ENCODE measurements at regions not wholly inside any gene's neighbourhood (a gene's known extent, or its start where the extent isn't known, plus 50 kb on each side); places are given as distances from the start of the nearest gene placed in this dataset.
"Not testable (repeated sequence)": the region's sequence is repeated elsewhere in the genome, so short reads cannot be mapped to it uniquely, and the experiment has no call there.

DNA sequence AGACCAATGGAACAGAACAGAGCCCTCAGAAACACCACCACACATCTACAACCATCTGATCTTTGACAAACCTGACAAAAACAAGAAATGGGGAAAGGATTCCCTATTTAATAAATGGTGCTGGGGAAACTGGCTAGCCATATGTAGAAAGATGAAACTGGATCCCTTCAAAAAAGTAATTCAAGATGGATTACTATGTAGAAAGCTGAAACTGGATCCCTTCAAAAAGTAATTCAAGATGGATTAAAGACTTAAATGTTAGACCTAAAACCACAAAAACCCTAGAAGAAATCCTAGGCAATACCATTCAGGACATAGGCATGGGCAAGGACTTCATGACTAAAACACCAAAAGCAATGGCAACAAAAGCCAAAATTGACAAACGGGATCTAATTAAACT is 221.6 kb upstream of the EDNRA start:
- not testable (repeated sequence) for DNase-seq; H3K9ac ChIP-seq (ENCODE audit: low read length); H3K79me2 ChIP-seq (ENCODE audit: low read length); H3K36me3 ChIP-seq (ENCODE audit: insufficient read depth, low read length); H3K27me3 ChIP-seq (ENCODE audit: low read length); H3K4me3 ChIP-seq (ENCODE audit: low read length); H4K20me1 ChIP-seq (ENCODE audit: insufficient read depth, low read depth, low read length); H2AFZ ChIP-seq (ENCODE audit: low read length); H3K9me3 ChIP-seq (ENCODE audit: low read length); H3K4me1 ChIP-seq (ENCODE audit: low read length); H3K27ac ChIP-seq (ENCODE audit: low read length); H3K4me2 ChIP-seq (ENCODE audit: low read depth, low read length, poor library complexity, severe bottlenecking); H3K9me2 ChIP-seq (replicated peaks; ENCODE audit: insufficient read depth, low read length)

GRCh38 chr4:147284256-147284835 is 196.6 kb upstream of the EDNRA start:
- Histone ChIP-seq H3K36me3 (ENCODE audit: insufficient read depth, low read length) (no peaks in the 10 kb centered on the region), H2AFZ (ENCODE audit: low read length) (no peak overlapping the region), H3K9me3 (ENCODE audit: low read length) (no peaks in the 10 kb centered on the region), H3K79me2 (ENCODE audit: low read length) (no peaks in the 10 kb centered on the region), H3K4me1 (ENCODE audit: low read length) (no peaks in the 10 kb centered on the region), H3K27ac (ENCODE audit: low read length) (no peak overlapping the region), H3K9ac (ENCODE audit: low read length) (no peak overlapping the region), H3K4me3 (ENCODE audit: low read length) (no peak overlapping the region), H3K9me2 (replicated peaks; ENCODE audit: insufficient read depth, low read length) (no peaks in the 10 kb centered on the region; the same call in 1 of the 2 replicates), H3K27me3 (ENCODE audit: low read length) (0 out of 2 replicates have a peak, but pooled peaks cover 3% of the 10 kb centered on the region), H3K4me2 (ENCODE audit: low read depth, low read length, poor library complexity, severe bottlenecking) (no peak overlapping the region), H4K20me1 (ENCODE audit: insufficient read depth, low read depth, low read length) (no peaks in the 10 kb centered on the region)
- DNase-seq = no peak

GRCh38 chr4:147284935-147285334 is 196.0 kb upstream of the EDNRA start:
- Histone ChIP-seq H3K9me2 (replicated peaks; ENCODE audit: insufficient read depth, low read length) (no peaks in the 10 kb centered on the region; the same call in 1 of the 2 replicates), H4K20me1 (ENCODE audit: insufficient read depth, low read depth, low read length) (no peaks in the 10 kb centered on the region), H2AFZ (ENCODE audit: low read length) (no peak overlapping the region), H3K79me2 (ENCODE audit: low read length) (no peaks in the 10 kb centered on the region), H3K9me3 (ENCODE audit: low read length) (no peaks in the 10 kb centered on the region), H3K4me1 (ENCODE audit: low read length) (no peaks in the 10 kb centered on the region), H3K36me3 (ENCODE audit: insufficient read depth, low read length) (no peaks in the 10 kb centered on the region), H3K4me2 (ENCODE audit: low read depth, low read length, poor library complexity, severe bottlenecking) (no peak overlapping the region), H3K27me3 (ENCODE audit: low read length) (0 out of 2 replicates have a peak, but pooled peaks cover 3% of the 10 kb centered on the region), H3K4me3 (ENCODE audit: low read length) (no peak overlapping the region), H3K27ac (ENCODE audit: low read length) (no peak overlapping the region), H3K9ac (ENCODE audit: low read length) (no peak overlapping the region)
- no peak for DNase-seq

GRCh38 chr4:147285751-147286150 is 195.1 kb upstream of the EDNRA start:
- no peaks in the 10 kb centered on the region for H3K4me1 ChIP-seq (ENCODE audit: low read length)
- H3K9me2 ChIP-seq (replicated peaks; ENCODE audit: insufficient read depth, low read length) = no peaks in the 10 kb centered on the region
- H3K4me3 ChIP-seq (ENCODE audit: low read length) = no peak overlapping the region
- H3K79me2 ChIP-seq (ENCODE audit: low read length) = no peaks in the 10 kb centered on the region
- no peak for DNase-seq
- H3K9me3 ChIP-seq (ENCODE audit: low read length) = no peaks in the 10 kb centered on the region
- no peaks in the 10 kb centered on the region for H4K20me1 ChIP-seq (ENCODE audit: insufficient read depth, low read depth, low read length)
- H3K9ac ChIP-seq (ENCODE audit: low read length) = no peak overlapping the region
- no peak overlapping the region for H3K27ac ChIP-seq (ENCODE audit: low read length)
- H2AFZ ChIP-seq (ENCODE audit: low read length) = no peak overlapping the region
- no peaks in the 10 kb centered on the region for H3K36me3 ChIP-seq (ENCODE audit: insufficient read depth, low read length)
- H3K4me2 ChIP-seq (ENCODE audit: low read depth, low read length, poor library complexity, severe bottlenecking) = no peak overlapping the region
- H3K27me3 ChIP-seq (ENCODE audit: low read length) = 0 out of 2 replicates have a peak, but pooled peaks cover 3% of the 10 kb centered on the region

- no peak overlapping the region for H3K4me2 ChIP-seq (ENCODE audit: low read depth, low read length, poor library complexity, severe bottlenecking)
- no peak overlapping the region for H3K27ac ChIP-seq (ENCODE audit: low read length)
- no peak overlapping the region for H3K4me3 ChIP-seq (ENCODE audit: low read length)
- H3K9me2 ChIP-seq (replicated peaks; ENCODE audit: insufficient read depth, low read length) = no peaks in the 10 kb centered on the region
- no peaks in the 10 kb centered on the region for H3K36me3 ChIP-seq (ENCODE audit: insufficient read depth, low read length)
- no peaks in the 10 kb centered on the region for H4K20me1 ChIP-seq (ENCODE audit: insufficient read depth, low read depth, low read length)
- DNase-seq = no peak
- no peak overlapping the region for H3K9ac ChIP-seq (ENCODE audit: low read length)
- H3K27me3 ChIP-seq (ENCODE audit: low read length) = 0 out of 2 replicates have a peak, but pooled peaks cover 3% of the 10 kb centered on the region
- H2AFZ ChIP-seq (ENCODE audit: low read length) = no peak overlapping the region
- H3K79me2 ChIP-seq (ENCODE audit: low read length) = no peaks in the 10 kb centered on the region
- H3K4me1 ChIP-seq (ENCODE audit: low read length) = no peaks in the 10 kb centered on the region
- no peaks in the 10 kb centered on the region for H3K9me3 ChIP-seq (ENCODE audit: low read length)
Measured at GRCh38 chr4:147286846-147287587, 193.9 kb upstream of the EDNRA start.

- no peak overlapping the region for H3K4me3 ChIP-seq (ENCODE audit: low read length)
- H3K9ac ChIP-seq (ENCODE audit: low read length) = no peak overlapping the region
- H4K20me1 ChIP-seq (ENCODE audit: insufficient read depth, low read depth, low read length) = no peaks in the 10 kb centered on the region
- H3K27me3 ChIP-seq (ENCODE audit: low read length) = 0 out of 2 replicates have a peak, but pooled peaks cover 3% of the 10 kb centered on the region
- DNase-seq = no peak
- H3K4me1 ChIP-seq (ENCODE audit: low read length) = no peaks in the 10 kb centered on the region
- H3K4me2 ChIP-seq (ENCODE audit: low read depth, low read length, poor library complexity, severe bottlenecking) = no peak overlapping the region
- no peaks in the 10 kb centered on the region for H3K36me3 ChIP-seq (ENCODE audit: insufficient read depth, low read length)
- H3K9me3 ChIP-seq (ENCODE audit: low read length) = no peaks in the 10 kb centered on the region
- no peaks in the 10 kb centered on the region for H3K9me2 ChIP-seq (replicated peaks; ENCODE audit: insufficient read depth, low read length)
- no peak overlapping the region for H2AFZ ChIP-seq (ENCODE audit: low read length)
- no peaks in the 10 kb centered on the region for H3K79me2 ChIP-seq (ENCODE audit: low read length)
- no peak overlapping the region for H3K27ac ChIP-seq (ENCODE audit: low read length)
Measured at GRCh38 chr4:147287588-147287890, 193.4 kb upstream of the EDNRA start.

GRCh38 chr4:147288512-147288911 is 192.4 kb upstream of the EDNRA start:
- Histone ChIP-seq H3K9me2 (replicated peaks; ENCODE audit: insufficient read depth, low read length) (no peaks in the 10 kb centered on the region), H2AFZ (ENCODE audit: low read length) (no peak overlapping the region), H3K4me2 (ENCODE audit: low read depth, low read length, poor library complexity, severe bottlenecking) (no peak overlapping the region), H3K9me3 (ENCODE audit: low read length) (no peaks in the 10 kb centered on the region), H3K4me1 (ENCODE audit: low read length) (no peaks in the 10 kb centered on the region), H3K79me2 (ENCODE audit: low read length) (no peaks in the 10 kb centered on the region), H4K20me1 (ENCODE audit: insufficient read depth, low read depth, low read length) (no peaks in the 10 kb centered on the region), H3K27ac (ENCODE audit: low read length) (no peak overlapping the region), H3K9ac (ENCODE audit: low read length) (no peak overlapping the region), H3K36me3 (ENCODE audit: insufficient read depth, low read length) (no peaks in the 10 kb centered on the region), H3K27me3 (ENCODE audit: low read length) (0 out of 2 replicates have a peak, but pooled peaks cover 3% of the 10 kb centered on the region), H3K4me3 (ENCODE audit: low read length) (no peak overlapping the region)
- DNase-seq = no peak

GRCh38 chr4:147289181-147289580 is 191.7 kb upstream of the EDNRA start:
- Histone ChIP-seq H4K20me1 (ENCODE audit: insufficient read depth, low read depth, low read length) (no peaks in the 10 kb centered on the region), H3K27me3 (ENCODE audit: low read length) (0 out of 2 replicates have a peak, but pooled peaks cover 3% of the 10 kb centered on the region), H3K4me1 (ENCODE audit: low read length) (no peaks in the 10 kb centered on the region), H3K9me2 (replicated peaks; ENCODE audit: insufficient read depth, low read length) (no peaks in the 10 kb centered on the region), H3K4me3 (ENCODE audit: low read length) (no peak overlapping the region), H3K27ac (ENCODE audit: low read length) (no peak overlapping the region), H3K9ac (ENCODE audit: low read length) (no peak overlapping the region), H3K36me3 (ENCODE audit: insufficient read depth, low read length) (no peaks in the 10 kb centered on the region), H3K9me3 (ENCODE audit: low read length) (no peaks in the 10 kb centered on the region), H3K4me2 (ENCODE audit: low read depth, low read length, poor library complexity, severe bottlenecking) (no peak overlapping the region), H2AFZ (ENCODE audit: low read length) (no peak overlapping the region), H3K79me2 (ENCODE audit: low read length) (no peaks in the 10 kb centered on the region)
- DNase-seq = no peak
